ENCODE measurements at regions not wholly inside any gene's neighbourhood (a gene's known extent, or its start where the extent isn't known, plus 50 kb on each side); places are given as distances from the start of the nearest gene placed in this dataset.
"Not testable (repeated sequence)": the region's sequence is repeated elsewhere in the genome, so short reads cannot be mapped to it uniquely, and the experiment has no call there.

- TF ChIP-seq CTCF (conservative IDR thresholded peaks at IDR 0.05; ENCODE audit: low read length) = no peak
- DNase-seq (ENCODE audit: low read depth) = no peak
Observed at GRCh38 chr9:84070590-84070989, 90.0 kb downstream of the RMI1 start.

GRCh38 chr9:84072621-84073180 lies 92.1 kb downstream of the RMI1 start:
- DNase-seq (ENCODE audit: low read depth) = no peak
- no peak overlapping the region for H3K4me3 ChIP-seq (ENCODE audit: low read length)
- TF ChIP-seq CTCF (conservative IDR thresholded peaks at IDR 0.05; ENCODE audit: low read length) = no peak

More at GRCh38 chr9:84070590-84070989, 90.0 kb downstream of the RMI1 start:
- no peak overlapping the region for H3K4me3 ChIP-seq (ENCODE audit: low read length)

- no peak overlapping the region for H3K4me3 ChIP-seq (ENCODE audit: low read length)
- DNase-seq (ENCODE audit: low read depth) = no peak
- TF ChIP-seq CTCF (conservative IDR thresholded peaks at IDR 0.05; ENCODE audit: low read length) = no peak
Observed at GRCh38 chr9:84075004-84075403, 94.4 kb downstream of the RMI1 start.

- H3K4me3 ChIP-seq (ENCODE audit: low read length) = no peak overlapping the region
- TF ChIP-seq CTCF (conservative IDR thresholded peaks at IDR 0.05; ENCODE audit: low read length) = no peak
- no peak for DNase-seq (ENCODE audit: low read depth)
Observed at GRCh38 chr9:84076384-84076783, 95.8 kb downstream of the RMI1 start.

GRCh38 chr9:84077816-84078215 lies 97.2 kb downstream of the RMI1 start:
- DNase-seq (ENCODE audit: low read depth) = not testable (repeated sequence)

GRCh38 chr9:84079994-84080393 lies 99.4 kb downstream of the RMI1 start:
- DNase-seq (ENCODE audit: low read depth) = no peak
- TF ChIP-seq CTCF (conservative IDR thresholded peaks at IDR 0.05; ENCODE audit: low read length) = no peak
- no peak overlapping the region for H3K4me3 ChIP-seq (ENCODE audit: low read length)

More at GRCh38 chr9:84077816-84078215, 97.2 kb downstream of the RMI1 start:
- not testable (repeated sequence) for H3K4me3 ChIP-seq (ENCODE audit: low read length)

GRCh38 chr9:84101964-84102632 lies 121.5 kb downstream of the RMI1 start:
- no peak for DNase-seq (ENCODE audit: low read depth)

More at GRCh38 chr9:84101964-84102632, 121.5 kb downstream of the RMI1 start:
- H3K4me3 ChIP-seq (ENCODE audit: low read length) = no peak overlapping the region
- no peak for TF ChIP-seq CTCF (conservative IDR thresholded peaks at IDR 0.05; ENCODE audit: low read length)
